Smooth muscle cell (in vitro differentiated cells): ENCODE measurements at regions not wholly inside any gene's neighbourhood (a gene's known extent, or its start where the extent isn't known, plus 50 kb on each side); places are given as distances from the start of the nearest gene placed in this dataset.

Experiments used
- DNase-seq: peaks from one replicate; lab custom pipeline; 2025; ENCODE audit not compliant: unreplicated experiment; lab: John Stamatoyannopoulos, UW
- H2AFZ ChIP-seq: fragments of 200-600 bp; sonication (generic); 2 replicates; pipeline ENCODE4 v1.6.0; 2016; ENCODE audit warnings: antibody characterized with exemption, low read depth, mild to moderate bottlenecking
- H3F3A ChIP-seq: fragments of 200-600 bp; sonication (generic); 2 replicates; pipeline ENCODE4 v1.6.0; 2017; ENCODE audit warnings: antibody characterized with exemption, low read depth
- H3K27ac ChIP-seq: fragments of 200-600 bp; sonication (generic); 2 replicates; pipeline ENCODE4 v1.5.1; 2016; ENCODE audit warnings: low read depth, mild to moderate bottlenecking
- H3K27me3 ChIP-seq: fragments of 200-600 bp; sonication (generic); 2 replicates; pipeline ENCODE4 v1.6.1; 2016; ENCODE audit warnings: low read depth, mild to moderate bottlenecking
- H3K36me3 ChIP-seq: fragments of 200-600 bp; sonication (generic); 2 replicates; pipeline ENCODE4 v1.5.1; 2016; ENCODE audit warnings: low read depth
- H3K4me1 ChIP-seq: fragments of 200-600 bp; sonication (generic); 2 replicates; pipeline ENCODE4 v1.5.1; 2016; ENCODE audit warnings: low read depth
- H3K4me2 ChIP-seq: fragments of 200-600 bp; sonication (generic); 2 replicates; pipeline ENCODE4 v1.6.0; 2016; ENCODE audit warnings: mild to moderate bottlenecking
- H3K4me3 ChIP-seq: fragments of 200-600 bp; sonication (generic); 2 replicates; pipeline ENCODE4 v1.5.1; 2016; ENCODE audit warnings: mild to moderate bottlenecking
- H3K79me2 ChIP-seq: fragments of 200-600 bp; sonication (generic); 2 replicates; pipeline ENCODE4 v1.6.0; 2016; ENCODE audit warnings: low read depth, mild to moderate bottlenecking
- H3K9ac ChIP-seq: fragments of 200-600 bp; sonication (generic); 2 replicates; pipeline ENCODE4 v1.6.0; 2016; ENCODE audit warnings: low read depth
- H3K9me3 ChIP-seq: fragments of 200-600 bp; sonication (generic); replicated peaks from 2 replicates; pipeline ENCODE4 v1.5.1; 2016; ENCODE audit warnings: low read depth
- H4K20me1 ChIP-seq: fragments of 200-600 bp; sonication (generic); 2 replicates; pipeline ENCODE4 v1.6.0; 2016; ENCODE audit warnings: low read depth
- WGBS: methylation state at CpG from one replicate; pipeline ENCODE4 v1.1.7; 2016; ENCODE audit warnings: low lambda C conversion rate; 5-methylcytosine and 5-hydroxymethylcytosine counted together
- TF ChIP-seq, protein P1 (sequence below): fragments of 200-600 bp; sonication (generic); IDR thresholded peaks from 2 replicates; pipeline ENCODE4 v1.5.1; 2017; ENCODE audit warnings: borderline replicate concordance, mild to moderate bottlenecking, antibody characterized with exemption; ENCODE audit not compliant: insufficient read depth, poor library complexity, severe bottlenecking

GRCh38 chr2:41659758-41660157 lies 388.1 kb upstream of the PKDCC start:
- no peaks in the 10 kb centered on the region for H3K9me3 ChIP-seq
- H3K4me3 ChIP-seq, result no peak overlapping the region
- TF ChIP-seq, protein P1, sequence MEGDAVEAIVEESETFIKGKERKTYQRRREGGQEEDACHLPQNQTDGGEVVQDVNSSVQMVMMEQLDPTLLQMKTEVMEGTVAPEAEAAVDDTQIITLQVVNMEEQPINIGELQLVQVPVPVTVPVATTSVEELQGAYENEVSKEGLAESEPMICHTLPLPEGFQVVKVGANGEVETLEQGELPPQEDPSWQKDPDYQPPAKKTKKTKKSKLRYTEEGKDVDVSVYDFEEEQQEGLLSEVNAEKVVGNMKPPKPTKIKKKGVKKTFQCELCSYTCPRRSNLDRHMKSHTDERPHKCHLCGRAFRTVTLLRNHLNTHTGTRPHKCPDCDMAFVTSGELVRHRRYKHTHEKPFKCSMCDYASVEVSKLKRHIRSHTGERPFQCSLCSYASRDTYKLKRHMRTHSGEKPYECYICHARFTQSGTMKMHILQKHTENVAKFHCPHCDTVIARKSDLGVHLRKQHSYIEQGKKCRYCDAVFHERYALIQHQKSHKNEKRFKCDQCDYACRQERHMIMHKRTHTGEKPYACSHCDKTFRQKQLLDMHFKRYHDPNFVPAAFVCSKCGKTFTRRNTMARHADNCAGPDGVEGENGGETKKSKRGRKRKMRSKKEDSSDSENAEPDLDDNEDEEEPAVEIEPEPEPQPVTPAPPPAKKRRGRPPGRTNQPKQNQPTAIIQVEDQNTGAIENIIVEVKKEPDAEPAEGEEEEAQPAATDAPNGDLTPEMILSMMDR, result no peak
- DNase-seq, result no peak
- no peak overlapping the region for H3K27ac ChIP-seq
- no peaks in the 10 kb centered on the region for H3K79me2 ChIP-seq
- peaks cover 4% of the 10 kb centered on the region for H3K27me3 ChIP-seq
- no peak overlapping the region for H3K4me2 ChIP-seq
- H4K20me1 ChIP-seq, result no peaks in the 10 kb centered on the region
- H2AFZ ChIP-seq, result no peak overlapping the region
- H3K4me1 ChIP-seq, result no peaks in the 10 kb centered on the region
- H3K9ac ChIP-seq, result no peak overlapping the region
- no peaks in the 10 kb centered on the region for H3K36me3 ChIP-seq
- H3F3A ChIP-seq, result no peaks in the 10 kb centered on the region

DNA sequence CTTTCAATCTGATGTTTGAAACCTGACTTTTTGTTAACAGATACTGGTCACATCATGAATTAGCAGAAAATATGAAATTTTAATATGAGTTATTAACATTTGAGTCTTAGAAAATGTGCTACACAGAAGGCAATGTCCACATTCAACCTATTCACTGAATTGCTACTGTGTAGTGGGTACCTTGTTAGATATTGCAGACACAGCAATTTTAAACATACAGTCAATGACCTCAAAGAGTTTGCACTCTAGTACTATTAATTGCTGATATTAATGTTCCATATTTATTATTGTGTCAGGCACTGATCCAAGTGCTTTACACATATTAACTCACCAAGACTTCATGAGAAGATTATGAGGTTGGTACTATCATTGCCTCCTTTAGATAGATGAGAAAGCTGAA lies 385.4 kb upstream of the PKDCC start:
- no peaks in the 10 kb centered on the region for H3K9me3 ChIP-seq
- H3F3A ChIP-seq, result no peaks in the 10 kb centered on the region
- no peaks in the 10 kb centered on the region for H3K36me3 ChIP-seq
- no peak overlapping the region for H3K4me3 ChIP-seq
- no peaks in the 10 kb centered on the region for H3K4me1 ChIP-seq
- H3K27me3 ChIP-seq, result peaks cover 4% of the 10 kb centered on the region
- H3K79me2 ChIP-seq, result no peaks in the 10 kb centered on the region
- H3K9ac ChIP-seq, result no peak overlapping the region
- no peak overlapping the region for H2AFZ ChIP-seq
- H3K27ac ChIP-seq, result no peak overlapping the region
- DNase-seq, result no peak
- no peaks in the 10 kb centered on the region for H4K20me1 ChIP-seq
- H3K4me2 ChIP-seq, result no peak overlapping the region
- TF ChIP-seq, protein P1, result no peak

DNA sequence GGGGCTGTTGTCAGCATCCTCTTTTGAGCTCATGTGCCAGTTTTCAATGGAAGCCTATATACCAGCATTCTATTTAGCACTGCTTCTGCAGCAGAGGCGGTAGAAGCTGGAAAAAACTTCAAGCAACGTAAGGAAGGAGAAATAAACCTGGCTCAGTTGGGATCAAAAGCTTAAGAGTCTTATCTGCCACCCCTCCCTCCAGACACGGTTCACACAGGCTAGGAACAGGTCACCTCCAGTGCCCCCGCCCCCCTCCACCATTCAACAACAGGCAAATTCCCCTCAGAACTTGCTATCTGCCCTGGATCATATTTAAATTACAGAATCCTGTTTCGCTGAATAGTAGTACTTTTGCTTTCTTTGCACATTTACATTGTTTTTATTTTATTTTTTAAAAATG lies 384.8 kb upstream of the PKDCC start:
- H4K20me1 ChIP-seq, result no peaks in the 10 kb centered on the region
- WGBS, result 66% methylated on average over 5 of the region's 5 CpGs

GRCh38 chr2:41668529-41668928 lies 379.3 kb upstream of the PKDCC start:
- H3K9ac ChIP-seq, result no peak overlapping the region
- no peaks in the 10 kb centered on the region for H3K36me3 ChIP-seq
- no peak overlapping the region for H3K4me3 ChIP-seq
- peaks cover 1% of the 10 kb centered on the region for H3K27me3 ChIP-seq
- no peaks in the 10 kb centered on the region for H4K20me1 ChIP-seq
- WGBS, result 76% methylated on average over 2 of the region's 2 CpGs
- no peaks in the 10 kb centered on the region for H3K9me3 ChIP-seq
- TF ChIP-seq, protein P1, result no peak
- no peak overlapping the region for H3K27ac ChIP-seq
- H3K4me1 ChIP-seq, result no peaks in the 10 kb centered on the region
- DNase-seq, result no peak
- no peaks in the 10 kb centered on the region for H3K79me2 ChIP-seq
- H3K4me2 ChIP-seq, result no peak overlapping the region
- H3F3A ChIP-seq, result no peaks in the 10 kb centered on the region
- no peak overlapping the region for H2AFZ ChIP-seq

More for the DNA sequence above, 384.8 kb upstream of the PKDCC start:
- Histone ChIP-seq H3K4me1 (no peaks in the 10 kb centered on the region), H3K27ac (no peak overlapping the region), H3K9me3 (no peaks in the 10 kb centered on the region), H3K27me3 (peaks cover 4% of the 10 kb centered on the region), H3K4me3 (no peak overlapping the region), H3K4me2 (no peak overlapping the region), H2AFZ (no peak overlapping the region), H3K79me2 (no peaks in the 10 kb centered on the region), H3K9ac (no peak overlapping the region), H3F3A (no peaks in the 10 kb centered on the region), H3K36me3 (no peaks in the 10 kb centered on the region)
- no peak for DNase-seq
- TF ChIP-seq, protein P1, result no peak
